Mesendoderm (in vitro differentiated cells): ENCODE measurements at regions not wholly inside any gene's neighbourhood (a gene's known extent, or its start where the extent isn't known, plus 50 kb on each side); places are given as distances from the start of the nearest gene placed in this dataset.

Experiments used
- DNase-seq: peaks from one replicate; pipeline ENCODE4 v3.0.0; 2013
- H2AK5ac ChIP-seq: 2 replicates; pipeline ENCODE4 v1.6.1; 2013; ENCODE audit warnings: low read length, inconsistent platforms
- H2BK120ac ChIP-seq: 2 replicates; pipeline ENCODE4 v1.6.1; 2013; ENCODE audit warnings: low read depth, mild to moderate bottlenecking, low read length, moderate library complexity, mixed read lengths
- H2BK15ac ChIP-seq: replicated peaks from 2 replicates; pipeline ENCODE4 v1.6.1; 2013; ENCODE audit warnings: low read depth, mild to moderate bottlenecking, moderate library complexity
- H2BK5ac ChIP-seq: 2 replicates; pipeline ENCODE4 v1.6.1; 2013; ENCODE audit warnings: low read length, inconsistent platforms
- H3K18ac ChIP-seq: 2 replicates; pipeline ENCODE4 v1.6.1; 2013; ENCODE audit warnings: mild to moderate bottlenecking, low read length, mixed read lengths
- H3K23ac ChIP-seq: one replicate; pipeline ENCODE4 v1.6.1; 2013; ENCODE audit warnings: low read length
- H3K27ac ChIP-seq: 2 replicates; pipeline ENCODE4 v1.5.1; 2013; ENCODE audit warnings: low read depth, mild to moderate bottlenecking, inconsistent platforms, low read length, moderate library complexity
- H3K27me3 ChIP-seq: 2 replicates; pipeline ENCODE4 v1.6.1; 2013; ENCODE audit warnings: low read length, control low read depth, mild to moderate bottlenecking, inconsistent platforms; ENCODE audit not compliant: insufficient read depth, poor library complexity
- H3K36me3 ChIP-seq: 2 replicates; pipeline ENCODE4 v1.6.1; 2013; ENCODE audit warnings: low read length, inconsistent platforms; ENCODE audit not compliant: control insufficient read depth, insufficient read depth
- H3K4ac ChIP-seq: one replicate; pipeline ENCODE4 v1.6.1; 2013; ENCODE audit warnings: low read depth, mild to moderate bottlenecking, low read length, moderate library complexity
- H3K4me1 ChIP-seq: 2 replicates; pipeline ENCODE4 v1.6.1; 2013; ENCODE audit warnings: low read depth, low read length, inconsistent platforms; ENCODE audit not compliant: control insufficient read depth
- H3K4me2 ChIP-seq: 2 replicates; pipeline ENCODE4 v1.6.1; 2013; ENCODE audit warnings: low read length
- H3K4me3 ChIP-seq: 2 replicates; pipeline ENCODE4 v1.5.1; 2013; ENCODE audit warnings: mild to moderate bottlenecking, low read length
- H3K56ac ChIP-seq: one replicate; pipeline ENCODE4 v1.6.1; 2013; ENCODE audit warnings: low read length
- H3K79me1 ChIP-seq: 2 replicates; pipeline ENCODE4 v1.6.1; 2013; ENCODE audit warnings: low read length, inconsistent platforms
- H3K79me2 ChIP-seq: 2 replicates; pipeline ENCODE4 v1.6.1; 2013; ENCODE audit warnings: mild to moderate bottlenecking, low read length; ENCODE audit not compliant: control insufficient read depth, insufficient read depth
- H3K9ac ChIP-seq: 2 replicates; pipeline ENCODE4 v1.6.1; 2013; ENCODE audit warnings: low read length, inconsistent platforms
- H4K5ac ChIP-seq: one replicate; pipeline ENCODE4 v1.6.1; 2013; ENCODE audit warnings: low read length
- H4K8ac ChIP-seq: one replicate; pipeline ENCODE4 v1.6.1; 2013; ENCODE audit warnings: low read depth, mild to moderate bottlenecking, control low read depth, low read length, moderate library complexity
- WGBS: extraction: QIAGEN DNeasy Blood & Tissue Kit; methylation state at CpG from one replicate; pipeline ENCODE4 v1.1.7; 2013; ENCODE audit warnings: low lambda C conversion rate, missing lambda C conversion rate; ENCODE audit not compliant: insufficient coverage; ENCODE audit errors: extremely low coverage; 5-methylcytosine and 5-hydroxymethylcytosine counted together

- Histone ChIP-seq H2BK5ac (no peak overlapping the region), H3K27ac (no peak overlapping the region), H4K8ac (no peak overlapping the region), H3K4me2 (no peak overlapping the region), H3K4me1 (no peaks in the 10 kb centered on the region), H3K4ac (no peak overlapping the region), H3K79me1 (no peaks in the 10 kb centered on the region), H2AK5ac (no peak overlapping the region), H3K18ac (no peak overlapping the region), H2BK15ac (no peak overlapping the region), H3K56ac (no peak overlapping the region), H4K5ac (no peak overlapping the region), H3K23ac (no peak overlapping the region), H3K36me3 (no peaks in the 10 kb centered on the region), H3K27me3 (no peaks in the 10 kb centered on the region), H3K79me2 (no peaks in the 10 kb centered on the region), H3K4me3 (no peak overlapping the region), H3K9ac (no peak overlapping the region), H2BK120ac (no peak overlapping the region)
- WGBS = no CpG with 5 or more reads among the region's 17 CpGs
- no peak for DNase-seq
Measured at GRCh38 chr7:156121956-156122355, 309.7 kb upstream of the SHH start.

GRCh38 chr7:156121434-156121833 is 309.2 kb upstream of the SHH start:
- no CpG with 5 or more reads among the region's 10 CpGs for WGBS

GRCh38 chr7:156120552-156120951 is 308.3 kb upstream of the SHH start:
- no CpG with 5 or more reads among the region's 17 CpGs for WGBS
- H4K5ac ChIP-seq = no peak overlapping the region

More at GRCh38 chr7:156121434-156121833, 309.2 kb upstream of the SHH start:
- Histone ChIP-seq H3K4me2 (no peak overlapping the region), H3K23ac (no peak overlapping the region), H2BK5ac (no peak overlapping the region), H3K79me2 (no peaks in the 10 kb centered on the region), H4K8ac (no peak overlapping the region), H3K36me3 (no peaks in the 10 kb centered on the region), H3K4me3 (no peak overlapping the region), H3K79me1 (no peaks in the 10 kb centered on the region), H3K4me1 (no peaks in the 10 kb centered on the region), H2BK120ac (no peak overlapping the region), H3K56ac (no peak overlapping the region), H2BK15ac (no peak overlapping the region), H3K4ac (no peak overlapping the region), H2AK5ac (no peak overlapping the region), H3K27ac (no peak overlapping the region), H3K18ac (no peak overlapping the region), H3K9ac (no peak overlapping the region), H4K5ac (no peak overlapping the region), H3K27me3 (no peaks in the 10 kb centered on the region)
- no peak for DNase-seq

GRCh38 chr7:156119771-156120170 is 307.5 kb upstream of the SHH start:
- H4K8ac ChIP-seq = no peak overlapping the region
- H3K56ac ChIP-seq = no peak overlapping the region
- no peak overlapping the region for H2BK5ac ChIP-seq
- no peak overlapping the region for H3K4me3 ChIP-seq
- no peaks in the 10 kb centered on the region for H3K79me2 ChIP-seq
- no peaks in the 10 kb centered on the region for H3K4me1 ChIP-seq
- H4K5ac ChIP-seq = no peak overlapping the region
- H2BK15ac ChIP-seq = no peak overlapping the region
- no peaks in the 10 kb centered on the region for H3K79me1 ChIP-seq
- H3K4ac ChIP-seq = no peak overlapping the region
- no peak overlapping the region for H3K23ac ChIP-seq
- H3K27me3 ChIP-seq = no peaks in the 10 kb centered on the region
- H3K27ac ChIP-seq = no peak overlapping the region
- no peak overlapping the region for H2BK120ac ChIP-seq
- H3K18ac ChIP-seq = no peak overlapping the region
- WGBS = no CpG with 5 or more reads among the region's 6 CpGs
- no peak for DNase-seq
- no peaks in the 10 kb centered on the region for H3K36me3 ChIP-seq
- no peak overlapping the region for H2AK5ac ChIP-seq
- no peak overlapping the region for H3K9ac ChIP-seq
- H3K4me2 ChIP-seq = no peak overlapping the region

More at GRCh38 chr7:156120552-156120951, 308.3 kb upstream of the SHH start:
- no peak overlapping the region for H3K27ac ChIP-seq
- H3K4me3 ChIP-seq = no peak overlapping the region
- H3K4ac ChIP-seq = no peak overlapping the region
- H3K79me2 ChIP-seq = no peaks in the 10 kb centered on the region
- H3K23ac ChIP-seq = no peak overlapping the region
- H2BK5ac ChIP-seq = no peak overlapping the region
- H4K8ac ChIP-seq = no peak overlapping the region
- DNase-seq = no peak
- no peak overlapping the region for H2AK5ac ChIP-seq
- H2BK15ac ChIP-seq = no peak overlapping the region
- no peak overlapping the region for H2BK120ac ChIP-seq
- H3K4me1 ChIP-seq = no peaks in the 10 kb centered on the region
- no peaks in the 10 kb centered on the region for H3K79me1 ChIP-seq
- no peaks in the 10 kb centered on the region for H3K27me3 ChIP-seq
- no peak overlapping the region for H3K18ac ChIP-seq
- H3K56ac ChIP-seq = no peak overlapping the region
- no peaks in the 10 kb centered on the region for H3K36me3 ChIP-seq
- no peak overlapping the region for H3K9ac ChIP-seq
- no peak overlapping the region for H3K4me2 ChIP-seq

- H3K27ac ChIP-seq = no peak overlapping the region
- H3K27me3 ChIP-seq = no peaks in the 10 kb centered on the region
- H4K5ac ChIP-seq = no peak overlapping the region
- H3K4me3 ChIP-seq = no peak overlapping the region
- DNase-seq = no peak
- no peaks in the 10 kb centered on the region for H3K79me2 ChIP-seq
- H3K36me3 ChIP-seq = no peaks in the 10 kb centered on the region
- no peak overlapping the region for H2AK5ac ChIP-seq
- no peak overlapping the region for H3K23ac ChIP-seq
- H2BK120ac ChIP-seq = no peak overlapping the region
- no peak overlapping the region for H3K4me2 ChIP-seq
- H2BK15ac ChIP-seq = no peak overlapping the region
- no peak overlapping the region for H2BK5ac ChIP-seq
- no peak overlapping the region for H3K9ac ChIP-seq
- H4K8ac ChIP-seq = no peak overlapping the region
- no peaks in the 10 kb centered on the region for H3K4me1 ChIP-seq
- H3K56ac ChIP-seq = no peak overlapping the region
- no peaks in the 10 kb centered on the region for H3K79me1 ChIP-seq
- H3K18ac ChIP-seq = no peak overlapping the region
- no peak overlapping the region for H3K4ac ChIP-seq
- WGBS = no CpG with 5 or more reads among the region's 6 CpGs
Measured at GRCh38 chr7:156118248-156118645, 306.0 kb upstream of the SHH start.

- WGBS = no CpG with 5 or more reads among the region's 8 CpGs
Measured at GRCh38 chr7:156117542-156118247, 305.4 kb upstream of the SHH start.

More at GRCh38 chr7:156117542-156118247, 305.4 kb upstream of the SHH start:
- Histone ChIP-seq H2BK15ac (no peak overlapping the region), H4K8ac (no peak overlapping the region), H3K79me2 (no peaks in the 10 kb centered on the region), H3K23ac (no peak overlapping the region), H3K36me3 (no peaks in the 10 kb centered on the region), H4K5ac (no peak overlapping the region), H3K56ac (no peak overlapping the region), H3K79me1 (no peaks in the 10 kb centered on the region), H2BK120ac (no peak overlapping the region), H3K4ac (no peak overlapping the region), H3K4me3 (no peak overlapping the region), H3K4me2 (no peak overlapping the region), H3K4me1 (no peaks in the 10 kb centered on the region), H3K27me3 (no peaks in the 10 kb centered on the region), H3K9ac (no peak overlapping the region), H2AK5ac (no peak overlapping the region), H2BK5ac (no peak overlapping the region), H3K27ac (no peak overlapping the region), H3K18ac (no peak overlapping the region)
- DNase-seq = no peak
